Esophagus squamous epithelium (tissue), 5 donors: ENCODE measurements at regions not wholly inside any gene's neighbourhood (a gene's known extent, or its start where the extent isn't known, plus 50 kb on each side); places are given as distances from the start of the nearest gene placed in this dataset.

Experiments used
- DNase-seq: peaks from one replicate; lab custom pipeline; 2025; lab: John Stamatoyannopoulos, UW
- H3K27ac ChIP-seq, 4 donors: fragments of 200-600 bp; sonication (generic); one replicate each; pipeline ENCODE4 v1.5.1; 2016 to 2019; ENCODE audit warnings: mild to moderate bottlenecking in 1 of 4
- H3K27me3 ChIP-seq, 4 donors: fragments of 200-600 bp; sonication (generic); 1 replicate in 3 of 4; 2 replicates in 1 of 4; pipeline versions ENCODE4 v1.5.1 to v1.6.0; 2017 to 2021; ENCODE audit warnings: antibody characterized with exemption in 1 of 4
- H3K36me3 ChIP-seq, 3 donors: fragments of 200-600 bp; sonication (generic); one replicate each; pipeline ENCODE4 v1.5.1; 2016 to 2019
- H3K4me1 ChIP-seq, 3 donors: fragments of 200-600 bp; sonication (generic); one replicate each; pipeline ENCODE4 v1.5.1; 2017 to 2019
- H3K4me3 ChIP-seq, 4 donors: fragments of 200-600 bp; sonication (generic); 1 replicate in 3 of 4; 2 replicates in 1 of 4; pipeline ENCODE4 v1.5.1; 2016 to 2019; ENCODE audit warnings: mild to moderate bottlenecking in 2 of 4, moderate library complexity in 1 of 4
- H3K9me3 ChIP-seq, 3 donors: fragments of 200-600 bp; sonication (generic); one replicate each; pipeline ENCODE4 v1.5.1; 2016 to 2019
- POLR2A ChIP-seq, 4 donors: fragments of 450-650 bp; IDR thresholded peaks; one replicate each; pipeline ENCODE4 v1.6.1; 2017; ENCODE audit warnings: antibody characterized with exemption in 4 of 4, mild to moderate bottlenecking in 4 of 4, moderate library complexity in 3 of 4
- WGBS, 2 donors: methylation state at CpG; one replicate each; pipeline ENCODE4 v1.1.5; 2018; 5-methylcytosine and 5-hydroxymethylcytosine counted together
- intact Hi-C: fragments of 100-400 bp; cut with DNase I; formaldehyde crosslinking; loops from one replicate; pipeline ENCODE4 v1.15.0; 2022
- TF ChIP-seq, protein P1 (sequence below), 6 experiments: fragments of 450-650 bp in 4 of 6; fragments of 200-600 bp in 2 of 6; sonication (generic) in 2 of 6; IDR thresholded peaks; one replicate each; pipeline ENCODE4 v1.5.1; 2016 to 2019; ENCODE audit warnings: antibody characterized with exemption in 6 of 6, mild to moderate bottlenecking in 4 of 6, moderate library complexity in 4 of 6
- donor health status: DM: yes; HTN: yes; CAD: no.

DNA sequence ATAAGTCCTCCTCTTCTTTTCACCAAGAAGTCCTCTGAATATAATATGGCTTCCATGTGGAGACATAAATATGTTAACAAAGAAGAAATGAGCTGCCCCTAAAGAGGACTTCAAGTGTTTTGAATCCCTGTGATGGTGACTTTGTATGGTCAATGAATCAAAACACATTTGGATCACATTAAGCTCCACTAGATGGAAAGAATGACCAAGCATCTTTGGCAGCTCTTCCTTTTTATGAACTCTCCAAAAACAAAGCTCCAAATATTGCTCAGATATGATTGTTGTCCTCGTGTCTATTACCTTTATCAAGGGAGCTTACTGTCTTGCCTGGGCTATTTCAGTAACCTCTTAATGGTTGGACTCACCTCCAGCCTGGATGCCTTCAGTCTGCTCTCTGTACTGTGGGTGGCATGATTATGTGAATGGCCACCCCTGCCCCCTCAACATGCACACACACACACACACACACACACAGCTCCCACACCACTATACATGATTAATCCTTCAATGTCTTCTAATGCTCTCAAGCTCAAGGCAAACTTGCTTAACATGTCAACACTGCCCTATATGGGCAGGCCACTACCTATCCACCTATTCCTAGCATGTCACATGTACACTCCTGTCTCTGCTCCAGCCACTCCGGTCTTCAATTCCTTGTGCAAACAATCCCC lies 346.6 kb upstream of the SALL1 start:
- no peaks in the 10 kb centered on the region for H3K27me3 ChIP-seq
- H3K27ac ChIP-seq: no peak overlapping the region
- TF ChIP-seq POLR2A (IDR thresholded peaks at IDR 0.05): no peak
- TF ChIP-seq, protein P1, sequence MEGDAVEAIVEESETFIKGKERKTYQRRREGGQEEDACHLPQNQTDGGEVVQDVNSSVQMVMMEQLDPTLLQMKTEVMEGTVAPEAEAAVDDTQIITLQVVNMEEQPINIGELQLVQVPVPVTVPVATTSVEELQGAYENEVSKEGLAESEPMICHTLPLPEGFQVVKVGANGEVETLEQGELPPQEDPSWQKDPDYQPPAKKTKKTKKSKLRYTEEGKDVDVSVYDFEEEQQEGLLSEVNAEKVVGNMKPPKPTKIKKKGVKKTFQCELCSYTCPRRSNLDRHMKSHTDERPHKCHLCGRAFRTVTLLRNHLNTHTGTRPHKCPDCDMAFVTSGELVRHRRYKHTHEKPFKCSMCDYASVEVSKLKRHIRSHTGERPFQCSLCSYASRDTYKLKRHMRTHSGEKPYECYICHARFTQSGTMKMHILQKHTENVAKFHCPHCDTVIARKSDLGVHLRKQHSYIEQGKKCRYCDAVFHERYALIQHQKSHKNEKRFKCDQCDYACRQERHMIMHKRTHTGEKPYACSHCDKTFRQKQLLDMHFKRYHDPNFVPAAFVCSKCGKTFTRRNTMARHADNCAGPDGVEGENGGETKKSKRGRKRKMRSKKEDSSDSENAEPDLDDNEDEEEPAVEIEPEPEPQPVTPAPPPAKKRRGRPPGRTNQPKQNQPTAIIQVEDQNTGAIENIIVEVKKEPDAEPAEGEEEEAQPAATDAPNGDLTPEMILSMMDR (IDR thresholded peaks at IDR 0.05): no peak
- H3K4me3 ChIP-seq: no peak overlapping the region
- WGBS, 2 donors: 32 to 48% methylated on average over 2 of the region's 2 CpGs
- H3K36me3 ChIP-seq: no peaks in the 10 kb centered on the region
- H3K9me3 ChIP-seq: no peaks in the 10 kb centered on the region
- H3K4me1 ChIP-seq: no peaks in the 10 kb centered on the region
- no peak for DNase-seq
- intact Hi-C loops: no loop called here

DNA sequence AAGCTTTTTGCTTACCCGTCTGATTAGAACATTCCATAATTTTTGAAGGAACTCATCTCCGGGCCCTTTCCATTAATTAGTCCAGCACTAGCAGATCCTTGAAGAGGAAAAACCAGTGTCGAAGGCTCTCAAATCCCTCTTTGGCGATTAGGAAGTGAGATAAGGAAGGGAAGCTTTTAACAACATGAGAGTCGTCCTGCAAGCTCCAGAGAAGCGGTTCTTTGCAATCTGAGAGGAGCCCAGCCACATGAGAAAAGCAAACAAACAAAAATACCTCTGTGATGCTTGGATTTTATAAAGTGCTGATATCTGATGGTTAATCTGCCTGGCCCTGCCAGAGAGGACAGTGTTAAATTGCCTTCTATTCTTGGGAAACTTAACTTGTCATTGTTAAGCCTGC lies 339.8 kb upstream of the SALL1 start:
- H3K4me1 ChIP-seq: no peaks in the 10 kb centered on the region
- H3K4me3 ChIP-seq: no peak overlapping the region
- intact Hi-C loops: no loop called here
- TF ChIP-seq, protein P1 (IDR thresholded peaks at IDR 0.05): no peak
- TF ChIP-seq POLR2A (IDR thresholded peaks at IDR 0.05): no peak
- H3K36me3 ChIP-seq: no peaks in the 10 kb centered on the region
- H3K9me3 ChIP-seq: no peaks in the 10 kb centered on the region
- 25 to 35% methylated on average over 6 of the region's 6 CpGs for WGBS, 2 donors
- DNase-seq: no peak
- no peaks in the 10 kb centered on the region for H3K27me3 ChIP-seq
- H3K27ac ChIP-seq: no peak overlapping the region

DNA sequence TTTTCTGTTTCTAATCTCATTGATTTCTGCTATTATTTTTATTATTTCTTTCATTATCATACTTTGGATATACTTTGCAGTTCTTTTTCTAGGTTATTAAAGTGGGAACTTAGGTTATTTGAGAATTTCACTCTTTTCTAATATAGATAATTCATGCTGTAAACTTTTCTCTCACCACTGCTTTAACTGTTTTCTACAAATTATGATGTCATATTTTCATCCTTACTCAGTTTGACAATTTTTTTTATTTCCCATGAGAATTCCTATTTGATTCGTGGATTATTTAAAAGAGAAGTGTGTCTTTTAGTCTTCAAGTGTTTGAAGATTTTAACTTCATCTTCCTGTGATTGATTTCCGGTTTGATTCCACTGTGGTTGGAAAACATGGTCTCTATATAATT lies 336.8 kb upstream of the SALL1 start:
- DNase-seq: no peak
- Histone ChIP-seq H3K4me3 (no peak overlapping the region), H3K9me3 (no peaks in the 10 kb centered on the region), H3K4me1 (no peaks in the 10 kb centered on the region), H3K27me3 (no peaks in the 10 kb centered on the region), H3K36me3 (no peaks in the 10 kb centered on the region), H3K27ac (no peak overlapping the region)
- intact Hi-C loops: no loop called here
- TF ChIP-seq, protein P1 (IDR thresholded peaks at IDR 0.05): no peak
- TF ChIP-seq POLR2A (IDR thresholded peaks at IDR 0.05): no peak
- WGBS, 2 donors: 72 to 73% methylated on average over 2 of the region's 2 CpGs

DNA sequence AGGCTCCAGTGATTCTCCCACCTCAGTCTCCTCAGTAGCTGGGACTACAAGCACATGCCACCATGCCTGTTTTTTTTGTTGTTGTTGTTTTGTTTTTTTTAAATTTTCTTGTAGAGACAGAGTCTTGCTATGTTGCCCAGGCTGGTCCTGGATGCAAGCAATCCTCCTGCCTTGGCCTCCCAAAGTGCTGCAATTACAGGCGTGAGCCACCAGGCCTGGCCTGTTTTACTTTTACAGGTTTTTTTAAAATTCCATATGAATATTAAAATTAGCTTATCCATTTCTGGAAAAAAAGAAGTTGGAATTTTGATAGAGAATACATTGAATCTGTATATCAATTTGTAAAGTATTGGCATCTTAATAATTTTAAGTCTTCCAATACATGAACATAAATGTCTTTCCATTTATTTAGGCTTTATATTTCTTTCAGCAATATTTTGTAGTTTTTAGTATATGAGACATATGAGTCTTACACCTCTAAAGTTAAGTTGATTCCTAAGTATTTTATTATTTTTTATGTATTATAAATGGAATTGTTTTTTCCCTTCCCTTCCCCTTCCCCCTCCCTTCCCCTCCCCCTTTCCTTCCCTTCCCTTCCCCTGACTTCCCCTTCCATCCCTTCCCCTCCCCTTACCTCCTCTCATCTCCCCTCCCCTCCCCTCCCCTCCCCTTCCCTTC lies 323.5 kb upstream of the SALL1 start:
- no peak for TF ChIP-seq POLR2A (IDR thresholded peaks at IDR 0.05)
- TF ChIP-seq, protein P1 (IDR thresholded peaks at IDR 0.05): no peak
- Histone ChIP-seq H3K27ac (no peak overlapping the region), H3K36me3 (no peaks in the 10 kb centered on the region), H3K9me3 (no peaks in the 10 kb centered on the region), H3K4me1 (no peaks in the 10 kb centered on the region), H3K27me3 (no peaks in the 10 kb centered on the region), H3K4me3 (no peak overlapping the region)
- WGBS, 2 donors: 80 to 95% methylated on average over 1 of the region's 1 CpG
- DNase-seq: no peak
- intact Hi-C loops: no loop called here

DNA sequence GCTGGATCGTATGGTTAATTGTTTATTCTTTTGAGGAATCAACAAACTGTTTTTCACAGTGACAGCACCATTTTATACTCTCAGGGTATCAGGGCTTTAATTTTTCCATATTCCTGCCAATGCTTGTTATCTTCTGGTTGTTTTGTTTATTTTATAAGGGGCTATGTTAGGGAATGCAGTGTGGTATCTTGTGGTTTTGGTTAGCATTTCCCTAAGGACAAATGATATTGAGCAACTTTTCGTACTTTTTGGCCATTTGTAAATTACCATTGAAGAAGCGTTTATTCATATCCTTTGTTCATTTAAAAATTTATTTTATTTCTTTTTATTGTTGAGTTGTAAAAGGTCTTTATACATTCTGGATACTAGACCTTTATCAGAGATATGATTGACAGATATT lies 322.0 kb upstream of the SALL1 start:
- Histone ChIP-seq H3K9me3 (no peaks in the 10 kb centered on the region), H3K36me3 (no peaks in the 10 kb centered on the region), H3K4me1 (no peaks in the 10 kb centered on the region), H3K27ac (no peak overlapping the region), H3K4me3 (no peak overlapping the region), H3K27me3 (no peaks in the 10 kb centered on the region)
- TF ChIP-seq, protein P1 (IDR thresholded peaks at IDR 0.05): no peak
- TF ChIP-seq POLR2A (IDR thresholded peaks at IDR 0.05): no peak
- WGBS, 2 donors: 71 to 82% methylated on average over 3 of the region's 3 CpGs
- DNase-seq: no peak
- intact Hi-C loops: no loop called here
